HL-60 (cell line): ENCODE measurements at regions not wholly inside any gene's neighbourhood (a gene's known extent, or its start where the extent isn't known, plus 50 kb on each side); places are given as distances from the start of the nearest gene placed in this dataset.

ENCODE experiments used
- DNase-seq, 2 experiments: peaks; one replicate each; pipeline ENCODE4 v3.0.0-alpha.2; 2010 to 2020; ENCODE audit warnings: low read depth in 1 of 2, low spot score in 1 of 2
- H3K27ac ChIP-seq: fragments of 250-450 bp; sonication (Bioruptor Pico); replicated peaks from 2 replicates; pipeline ENCODE4 v1.5.1; 2020; ENCODE audit warnings: mild to moderate bottlenecking, moderate library complexity
- H3K27me3 ChIP-seq: fragments of 250-450 bp; sonication (Bioruptor Pico); 2 replicates; pipeline ENCODE4 v1.5.1; 2021; ENCODE audit warnings: mild to moderate bottlenecking, moderate library complexity; ENCODE audit not compliant: insufficient read depth, poor library complexity, severe bottlenecking
- H3K4me3 ChIP-seq: replicated peaks from 2 replicates; pipeline ENCODE4 v1.5.1; 2011; ENCODE audit warnings: mild to moderate bottlenecking, control low read depth, low read length; ENCODE audit not compliant: insufficient read depth
- GABPA ChIP-seq: IDR thresholded peaks from 2 replicates; pipeline ENCODE4 v1.6.1; 2012; ENCODE audit warnings: low read depth
- POLR2AphosphoS5 ChIP-seq: IDR thresholded peaks from 2 replicates; pipeline ENCODE4 v1.6.1; 2012; ENCODE audit warnings: low read depth
- REST ChIP-seq: IDR thresholded peaks from 2 replicates; pipeline ENCODE4 v1.6.1; 2012; ENCODE audit warnings: low read depth; ENCODE audit not compliant: insufficient replicate concordance
- SPI1 ChIP-seq: IDR thresholded peaks from 2 replicates; pipeline ENCODE4 v1.6.1; 2012; ENCODE audit warnings: low read depth, mild to moderate bottlenecking, borderline replicate concordance
- TF ChIP-seq, protein P1 (sequence below): IDR thresholded peaks from one replicate; pipeline ENCODE4 v1.5.1; 2011; ENCODE audit warnings: low read length, control low read depth, inconsistent platforms; ENCODE audit not compliant: insufficient read depth

GRCh38 chr10:121129266-121129665, 278.1 kb downstream of the WDR11 start:
- no peak for DNase-seq
- TF ChIP-seq, protein P1, sequence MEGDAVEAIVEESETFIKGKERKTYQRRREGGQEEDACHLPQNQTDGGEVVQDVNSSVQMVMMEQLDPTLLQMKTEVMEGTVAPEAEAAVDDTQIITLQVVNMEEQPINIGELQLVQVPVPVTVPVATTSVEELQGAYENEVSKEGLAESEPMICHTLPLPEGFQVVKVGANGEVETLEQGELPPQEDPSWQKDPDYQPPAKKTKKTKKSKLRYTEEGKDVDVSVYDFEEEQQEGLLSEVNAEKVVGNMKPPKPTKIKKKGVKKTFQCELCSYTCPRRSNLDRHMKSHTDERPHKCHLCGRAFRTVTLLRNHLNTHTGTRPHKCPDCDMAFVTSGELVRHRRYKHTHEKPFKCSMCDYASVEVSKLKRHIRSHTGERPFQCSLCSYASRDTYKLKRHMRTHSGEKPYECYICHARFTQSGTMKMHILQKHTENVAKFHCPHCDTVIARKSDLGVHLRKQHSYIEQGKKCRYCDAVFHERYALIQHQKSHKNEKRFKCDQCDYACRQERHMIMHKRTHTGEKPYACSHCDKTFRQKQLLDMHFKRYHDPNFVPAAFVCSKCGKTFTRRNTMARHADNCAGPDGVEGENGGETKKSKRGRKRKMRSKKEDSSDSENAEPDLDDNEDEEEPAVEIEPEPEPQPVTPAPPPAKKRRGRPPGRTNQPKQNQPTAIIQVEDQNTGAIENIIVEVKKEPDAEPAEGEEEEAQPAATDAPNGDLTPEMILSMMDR = no peak
- TF ChIP-seq POLR2AphosphoS5 = no peak
- Histone ChIP-seq H3K27me3 (no peaks in the 10 kb centered on the region), H3K4me3 (no peak overlapping the region), H3K27ac (no peak overlapping the region)

DNA sequence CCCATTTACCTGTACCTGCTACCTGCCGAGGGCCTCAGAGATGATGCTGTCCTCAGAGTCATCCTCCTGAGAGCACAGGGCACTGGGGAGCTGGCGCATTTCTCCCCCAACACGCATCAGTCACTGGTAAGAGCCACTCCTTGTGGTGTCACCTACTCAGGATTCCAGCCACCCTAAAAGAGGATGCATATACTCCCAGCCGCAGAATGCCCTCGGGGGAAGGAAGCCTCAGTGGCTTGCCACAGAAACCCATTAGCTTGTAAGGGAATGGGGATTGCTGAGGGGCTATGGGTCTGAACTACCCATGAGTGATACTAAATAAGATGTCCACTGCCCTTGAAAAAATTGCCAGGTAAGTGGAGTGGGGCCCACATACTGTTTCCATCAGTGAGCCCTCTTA, 279.2 kb downstream of the WDR11 start:
- DNase-seq = no peak
- no peak overlapping the region for H3K27ac ChIP-seq
- H3K4me3 ChIP-seq = no peak overlapping the region
- no peaks in the 10 kb centered on the region for H3K27me3 ChIP-seq
- no peak for TF ChIP-seq SPI1
- no peak for TF ChIP-seq POLR2AphosphoS5
- TF ChIP-seq REST = no peak
- TF ChIP-seq GABPA = no peak
- TF ChIP-seq, protein P1 = no peak

- DNase-seq = no peak
- H3K27ac ChIP-seq = no peak overlapping the region
- H3K27me3 ChIP-seq = no peaks in the 10 kb centered on the region
- TF ChIP-seq, protein P1 = no peak
- TF ChIP-seq REST (no peak), POLR2AphosphoS5 (no peak)
- no peak overlapping the region for H3K4me3 ChIP-seq
Observed at GRCh38 chr10:121131014-121131413, 279.9 kb downstream of the WDR11 start.

- Histone ChIP-seq H3K4me3 (no peak overlapping the region), H3K27ac (no peak overlapping the region), H3K27me3 (no peaks in the 10 kb centered on the region)
- no peak for DNase-seq
- no peak for TF ChIP-seq SPI1
- TF ChIP-seq, protein P1 = no peak
- no peak for TF ChIP-seq REST
- TF ChIP-seq POLR2AphosphoS5 = no peak
- TF ChIP-seq GABPA = no peak
Observed at GRCh38 chr10:121131426-121132265, 280.5 kb downstream of the WDR11 start.
